GDM1 (cell line): ENCODE measurements at regions not wholly inside any gene's neighbourhood (a gene's known extent, or its start where the extent isn't known, plus 50 kb on each side); places are given as distances from the start of the nearest gene placed in this dataset.

Experiments
- DNase-seq: peaks from one replicate; lab custom pipeline; 2025; lab: John Stamatoyannopoulos, UW

- no peak for DNase-seq
Measured at GRCh38 chr5:62030326-62030725, 275.7 kb upstream of the KIF2A start.

GRCh38 chr5:62038024-62038423 is 268.0 kb upstream of the KIF2A start:
- DNase-seq: no peak

- DNase-seq: no peak
Measured at GRCh38 chr5:62041156-62041756, 264.8 kb upstream of the KIF2A start.

DNA sequence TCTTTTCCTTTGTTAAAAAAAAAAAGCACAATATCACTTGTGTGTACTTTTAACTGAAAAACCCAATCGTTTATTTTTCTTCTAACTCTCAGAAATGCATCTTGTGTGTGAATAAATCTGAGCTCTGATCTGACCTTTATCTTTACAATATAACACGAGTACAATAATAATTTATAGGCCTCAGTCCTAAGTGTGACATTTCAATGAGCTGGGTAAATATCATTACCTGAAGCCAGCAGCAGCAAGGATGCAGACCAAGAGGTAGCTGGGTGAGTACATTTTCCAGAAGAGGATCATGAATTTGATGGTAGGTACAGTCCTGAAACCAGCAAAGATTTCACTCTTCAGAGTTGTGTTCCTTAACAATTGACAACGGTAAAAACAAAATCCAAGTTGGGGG is 264.0 kb upstream of the KIF2A start:
- DNase-seq: no peak

GRCh38 chr5:62043289-62044280 is 262.4 kb upstream of the KIF2A start:
- DNase-seq: no peak

- no peak for DNase-seq
Measured at GRCh38 chr5:62044989-62045388, 261.0 kb upstream of the KIF2A start.

GRCh38 chr5:62046191-62046590 is 259.8 kb upstream of the KIF2A start:
- no peak for DNase-seq

DNA sequence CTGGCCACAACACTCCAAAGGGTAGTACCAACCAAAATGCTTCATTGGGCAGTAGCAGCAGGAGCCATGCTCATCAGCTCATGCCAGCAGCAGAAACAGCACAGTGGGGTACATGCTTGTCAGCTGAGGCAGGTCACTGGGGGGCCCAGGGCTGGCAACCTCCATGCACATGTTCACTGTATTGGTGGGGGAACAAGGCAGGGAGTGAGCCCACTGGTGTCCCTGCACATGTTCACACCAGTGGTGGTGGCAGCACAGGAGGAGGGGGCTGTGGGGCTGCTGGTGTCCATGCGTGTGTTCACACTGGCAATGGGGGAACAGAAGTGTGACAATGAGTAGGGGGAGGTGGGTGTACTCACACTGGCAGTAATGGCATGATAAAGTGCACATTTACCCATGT is 254.3 kb upstream of the KIF2A start:
- no peak for DNase-seq

DNA sequence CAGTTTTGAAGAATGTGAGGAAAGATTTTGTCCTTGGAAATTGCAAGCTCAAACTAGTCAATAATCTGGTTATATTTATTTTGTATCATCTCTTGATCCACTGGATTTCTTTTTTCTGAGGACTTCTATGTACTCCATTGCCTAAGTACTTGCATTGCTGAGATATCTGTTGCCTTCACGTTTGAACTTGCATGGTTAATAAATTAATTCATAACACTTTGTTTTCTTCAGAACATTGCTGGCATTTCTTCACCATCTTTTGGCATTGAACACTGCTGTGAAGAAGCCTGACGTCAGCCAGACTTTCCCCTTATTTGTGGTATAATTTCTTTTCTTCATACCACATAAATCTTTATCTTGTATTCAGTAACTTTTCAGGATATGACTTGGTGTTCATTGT is 246.0 kb upstream of the KIF2A start:
- DNase-seq: no peak

DNA sequence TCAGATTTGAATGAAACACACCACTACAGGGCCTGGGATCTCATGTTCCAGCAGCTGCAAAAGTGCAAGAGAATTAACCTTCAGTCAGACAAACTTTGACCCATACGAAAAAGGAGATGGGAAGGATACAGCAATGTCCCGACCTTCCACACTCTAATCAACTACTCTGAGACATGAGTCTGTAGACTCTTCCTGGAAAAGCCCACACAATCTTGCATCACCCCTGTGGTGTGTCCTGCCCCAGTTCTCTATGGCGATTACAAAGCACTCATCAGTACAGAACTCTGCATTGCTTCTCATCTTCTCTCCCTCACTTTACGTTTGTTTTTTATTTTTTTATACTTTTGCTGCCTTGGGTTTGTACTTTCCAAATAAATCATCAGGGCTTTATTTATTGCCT is 241.0 kb upstream of the KIF2A start:
- no peak for DNase-seq

DNA sequence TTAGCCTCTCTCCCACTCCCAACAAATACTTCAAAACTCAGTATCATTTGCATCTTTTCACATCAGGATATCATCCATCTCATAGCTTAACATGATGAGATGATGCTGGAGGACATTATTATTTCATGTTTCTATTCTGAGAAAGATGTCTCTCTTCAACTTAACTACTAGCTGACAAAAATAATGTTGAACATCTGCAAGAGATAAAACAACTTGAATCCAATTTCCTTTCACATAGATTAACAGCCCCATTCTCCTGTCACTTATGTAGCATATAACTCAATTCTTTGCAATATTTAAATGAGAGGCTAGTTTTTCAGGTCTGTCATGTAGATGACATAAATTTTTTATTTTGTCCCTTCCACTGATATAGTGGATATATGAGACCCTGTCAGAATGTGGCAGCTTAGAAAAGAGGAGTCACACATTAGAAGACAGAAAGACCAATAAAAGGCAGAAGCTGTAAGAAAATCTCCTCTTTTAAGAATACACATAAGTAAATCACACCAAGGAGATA is 239.2 kb upstream of the KIF2A start:
- no peak for DNase-seq

DNA sequence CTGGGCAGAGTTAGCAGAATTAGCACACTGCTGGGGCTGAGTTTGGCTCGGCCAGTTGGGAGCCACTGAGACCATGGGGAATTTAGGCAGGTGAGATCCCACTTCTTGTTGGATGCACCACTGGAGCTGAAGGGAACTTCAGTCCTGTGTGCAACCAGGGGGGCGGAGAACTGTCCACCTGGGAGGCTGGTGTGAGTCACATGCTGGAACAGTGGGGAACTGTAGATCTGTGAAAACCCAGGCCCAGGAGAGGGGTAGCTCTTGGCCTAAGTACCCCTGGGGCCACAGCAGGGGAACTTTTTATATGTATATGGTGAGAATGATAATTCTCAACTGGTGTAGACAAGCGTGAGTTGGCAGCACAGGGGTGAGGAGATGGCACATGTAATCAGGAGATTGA is 237.5 kb upstream of the KIF2A start:
- DNase-seq: no peak

GRCh38 chr5:62077387-62077786 is 228.6 kb upstream of the KIF2A start:
- no peak for DNase-seq

DNA sequence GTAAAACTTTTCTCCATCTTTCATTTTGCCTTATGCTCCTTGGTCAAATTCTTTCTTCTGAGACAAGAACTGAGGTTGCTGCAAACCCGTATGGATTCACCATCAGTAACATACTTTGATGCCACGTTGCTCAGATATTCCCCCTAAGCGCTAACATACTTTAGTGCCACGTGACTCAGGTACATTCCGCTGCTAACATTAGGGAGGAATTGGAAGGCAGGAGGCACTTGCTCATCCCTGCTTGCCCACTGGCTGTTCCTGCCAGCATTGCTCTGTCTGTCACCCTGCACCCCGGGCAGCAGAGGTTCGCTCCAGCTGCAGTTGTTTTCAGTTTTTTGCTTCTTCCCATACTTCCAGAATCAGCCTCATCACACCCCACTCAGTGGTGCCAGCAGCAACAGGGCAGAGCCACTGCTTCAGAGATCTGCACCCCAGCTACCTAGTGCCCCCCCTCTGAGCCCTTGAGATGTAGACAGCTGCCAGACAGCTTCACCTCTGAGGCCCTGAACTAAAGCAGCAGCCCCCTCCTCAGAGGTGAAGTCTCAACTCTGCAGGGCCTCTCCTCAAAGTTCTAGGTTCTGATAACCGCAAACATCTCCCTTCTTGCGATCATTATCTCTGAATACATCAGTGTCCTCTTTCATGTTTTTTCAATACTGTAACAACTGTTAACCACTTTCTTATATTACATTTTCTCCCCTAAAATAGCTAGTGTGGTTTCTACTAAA is 228.0 kb upstream of the KIF2A start:
- no peak for DNase-seq

GRCh38 chr5:62082370-62082801 is 223.6 kb upstream of the KIF2A start:
- DNase-seq: no peak

DNA sequence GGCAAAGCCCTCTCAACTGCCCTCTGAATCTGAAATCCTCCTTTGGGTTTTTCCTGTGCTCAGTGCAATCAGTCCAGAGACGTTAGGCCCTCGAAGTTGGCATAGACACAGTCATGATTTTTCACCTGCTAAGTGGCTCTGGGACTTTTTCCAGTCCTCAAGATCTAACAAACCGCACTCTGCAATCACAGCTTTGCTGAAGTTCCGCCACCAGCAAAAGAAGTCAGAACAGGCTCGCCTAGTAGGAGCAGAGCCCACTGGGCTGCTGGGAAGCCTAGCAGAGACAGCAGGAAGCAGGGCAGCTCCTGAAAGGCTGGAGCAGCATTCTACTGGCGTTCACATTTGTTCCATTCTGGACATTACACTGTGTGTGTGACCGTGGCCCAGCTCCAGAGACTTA is 222.8 kb upstream of the KIF2A start:
- DNase-seq: no peak

DNA sequence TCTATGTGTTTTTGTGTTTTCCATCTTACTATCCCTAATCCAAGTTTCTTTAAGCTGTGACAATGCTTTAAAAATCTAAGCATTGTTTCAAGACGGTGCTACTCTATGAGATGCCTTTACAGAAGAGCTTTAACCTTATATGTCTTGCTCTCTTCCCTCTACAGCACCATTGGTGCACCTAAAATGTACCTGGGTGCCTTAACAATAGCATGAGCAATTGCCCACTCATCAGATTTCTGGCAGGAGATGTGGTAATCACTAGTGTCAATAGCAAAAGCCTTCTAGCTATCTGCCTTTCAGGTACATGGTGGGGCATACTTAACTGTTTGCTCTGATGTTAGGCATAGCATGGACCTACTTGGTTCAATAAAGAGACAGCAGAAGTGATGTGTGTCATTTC is 222.3 kb upstream of the KIF2A start:
- DNase-seq: no peak

DNA sequence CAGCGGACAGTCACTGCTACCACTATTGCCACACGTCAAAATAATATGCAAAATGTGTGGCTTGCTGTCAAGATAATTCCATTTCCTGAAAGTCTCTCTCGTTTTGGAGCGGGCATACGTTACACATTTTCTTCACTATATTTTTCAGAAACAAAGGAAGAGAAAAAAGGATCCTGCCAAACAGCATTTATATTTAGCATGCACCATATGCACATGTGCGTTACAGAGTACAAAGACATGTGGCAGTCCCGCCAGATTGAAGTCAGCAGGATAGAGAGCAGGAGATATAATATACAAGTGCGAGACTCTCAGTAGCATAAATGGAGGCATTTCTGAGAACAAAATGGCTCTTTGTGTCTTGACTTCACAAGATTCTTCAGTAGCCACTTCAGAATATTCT is 221.6 kb upstream of the KIF2A start:
- no peak for DNase-seq

GRCh38 chr5:62090953-62091352 is 215.1 kb upstream of the KIF2A start:
- no peak for DNase-seq

DNA sequence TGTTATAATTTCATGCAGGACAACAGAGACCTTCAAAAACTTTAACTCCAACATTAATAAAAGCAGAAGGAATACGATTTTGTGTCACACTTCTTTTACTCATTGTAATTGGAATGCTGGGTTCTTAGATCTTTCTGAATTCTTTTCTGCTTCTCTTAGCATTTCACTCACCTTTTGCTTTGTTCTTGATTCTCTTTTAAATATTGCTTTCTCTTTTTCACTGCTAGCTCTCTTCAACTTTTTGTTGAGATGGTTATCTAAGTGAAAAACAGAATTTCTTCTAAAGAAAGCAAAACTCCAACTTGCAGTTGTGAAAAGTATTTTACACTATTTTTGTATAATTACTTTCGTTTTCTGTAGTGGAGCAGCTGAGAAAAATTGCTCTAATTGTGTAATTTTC is 212.6 kb upstream of the KIF2A start:
- DNase-seq: no peak

DNA sequence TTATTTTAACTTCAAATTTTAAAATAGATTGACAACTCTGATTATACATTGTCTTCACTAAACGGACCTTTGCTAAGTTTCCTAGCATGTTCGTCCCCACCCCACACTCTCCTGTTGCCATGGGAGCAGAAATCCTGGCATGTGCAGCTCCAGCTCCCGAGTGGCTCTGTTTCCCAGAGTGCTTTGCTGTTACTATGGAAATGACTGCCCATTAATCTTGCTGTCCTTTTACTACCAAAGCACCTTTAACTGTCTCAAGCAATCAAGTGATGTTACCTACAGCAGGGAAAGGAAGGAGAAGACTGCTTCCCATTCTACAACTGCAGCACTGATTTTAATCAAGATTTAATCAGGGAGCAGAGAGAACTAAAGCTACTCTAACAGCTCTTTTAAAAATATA is 212.0 kb upstream of the KIF2A start:
- no peak for DNase-seq

GRCh38 chr5:62097361-62097760 is 208.6 kb upstream of the KIF2A start:
- DNase-seq: no peak

GRCh38 chr5:62100201-62100600 is 205.8 kb upstream of the KIF2A start:
- DNase-seq: no peak
